Adrenal gland (tissue), 9 donors: ENCODE measurements at regions not wholly inside any gene's neighbourhood (a gene's known extent, or its start where the extent isn't known, plus 50 kb on each side); places are given as distances from the start of the nearest gene placed in this dataset.

Experiments
- DNase-seq, 7 donors: peaks; one replicate each; pipeline ENCODE4 v3.0.0-alpha.2; 2019 to 2020
- H3K27ac ChIP-seq, 5 donors: fragments of 200-600 bp; sonication (generic) in 4 of 5; 1 replicate in 3 of 5; 2 replicates in 2 of 5; pipeline versions ENCODE4 v1.5.1 to v1.8.0; 2016 to 2020; ENCODE audit warnings: mild to moderate bottlenecking in 1 of 5
- H3K27me3 ChIP-seq: fragments of 200-600 bp; 2 replicates; pipeline ENCODE4 v1.8.0; 2021
- H3K36me3 ChIP-seq, 2 donors: fragments of 200-600 bp; replicated peaks in 1 of 2; 1 replicate in 1 of 2; 2 replicates in 1 of 2; pipeline versions ENCODE4 v1.5.1 to v1.8.0; 2018 to 2022
- H3K4me1 ChIP-seq, 2 donors: fragments of 200-600 bp; replicated peaks in 1 of 2; 1 replicate in 1 of 2; 2 replicates in 1 of 2; pipeline versions ENCODE4 v1.5.1 to v1.8.0; 2018 to 2021
- H3K4me3 ChIP-seq, 4 donors: fragments of 200-600 bp; sonication (generic) in 3 of 4; one replicate each; pipeline ENCODE4 v1.5.1; 2016 to 2018
- H3K9me3 ChIP-seq, 3 donors: fragments of 200-600 bp; sonication (generic) in 1 of 3; replicated peaks in 1 of 3; 1 replicate in 2 of 3; 2 replicates in 1 of 3; pipeline versions ENCODE4 v1.5.1 to v1.8.0; 2016 to 2021
- POLR2A ChIP-seq, 2 donors: fragments of 450-650 bp; IDR thresholded peaks; one replicate each; pipeline ENCODE4 v1.6.1; 2017; ENCODE audit warnings: antibody characterized with exemption in 2 of 2, mild to moderate bottlenecking in 2 of 2, moderate library complexity in 1 of 2
- WGBS, 4 donors: extraction: QIAGEN DNeasy Blood & Tissue Kit in 2 of 4; methylation state at CpG; one replicate each; pipeline versions ENCODE4 v1.1.5 to v1.1.7; 2013 to 2017; 5-methylcytosine and 5-hydroxymethylcytosine counted together
- intact Hi-C, 2 donors: fragments of 100-400 bp; cut with DNase I; formaldehyde crosslinking; loops; one replicate each; pipeline versions ENCODE4 v1.14.1 to v1.15.0; 2022 to 2023
- TF ChIP-seq, protein P1 (sequence below), 6 experiments: fragments of 450-650 bp in 4 of 6; fragments of 200-600 bp in 2 of 6; sonication (generic) in 1 of 6; IDR thresholded peaks; 1 replicate in 5 of 6; 2 replicates in 1 of 6; pipeline versions ENCODE4 v1.5.1 to v1.8.0; 2016 to 2021; ENCODE audit warnings: antibody characterized with exemption in 6 of 6, mild to moderate bottlenecking in 2 of 6, moderate library complexity in 1 of 6
- donor health status: healthy with polysubstance abuse.
- donor health status: Bipolar disorder and iron deficiency.
- donor health status: DM: yes; HTN: yes; CAD: no.
- donor health status: DM: no; HTN: no; CAD: no.
- donor health status: DM: no; HTN: no; CAD: no.

DNA sequence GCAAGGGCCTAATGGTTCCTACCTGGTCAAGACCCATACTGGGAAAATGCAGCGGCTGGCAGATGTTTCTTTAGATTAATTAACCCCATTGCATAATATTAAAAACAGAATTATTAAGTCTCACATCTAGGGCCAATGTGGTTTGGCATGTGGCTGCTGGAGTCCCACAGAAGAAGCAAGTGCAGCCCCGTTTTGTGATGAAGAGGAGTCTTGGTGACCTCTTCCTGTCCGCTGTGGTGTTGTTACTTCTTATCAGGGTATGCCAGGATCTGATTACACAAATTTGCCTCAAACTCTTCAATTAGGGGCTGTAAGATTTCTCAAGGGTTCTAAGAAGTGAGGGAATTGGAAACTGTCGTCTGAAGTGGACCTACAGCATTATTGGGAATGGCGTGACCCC, 240.3 kb downstream of the SEC23IP start:
- no peaks in the 10 kb centered on the region for H3K27me3 ChIP-seq
- H3K4me3 ChIP-seq, result no peak overlapping the region
- no peaks in the 10 kb centered on the region for H3K4me1 ChIP-seq
- no peaks in the 10 kb centered on the region for H3K9me3 ChIP-seq
- no peak for TF ChIP-seq POLR2A (IDR thresholded peaks at IDR 0.05)
- TF ChIP-seq, protein P1, sequence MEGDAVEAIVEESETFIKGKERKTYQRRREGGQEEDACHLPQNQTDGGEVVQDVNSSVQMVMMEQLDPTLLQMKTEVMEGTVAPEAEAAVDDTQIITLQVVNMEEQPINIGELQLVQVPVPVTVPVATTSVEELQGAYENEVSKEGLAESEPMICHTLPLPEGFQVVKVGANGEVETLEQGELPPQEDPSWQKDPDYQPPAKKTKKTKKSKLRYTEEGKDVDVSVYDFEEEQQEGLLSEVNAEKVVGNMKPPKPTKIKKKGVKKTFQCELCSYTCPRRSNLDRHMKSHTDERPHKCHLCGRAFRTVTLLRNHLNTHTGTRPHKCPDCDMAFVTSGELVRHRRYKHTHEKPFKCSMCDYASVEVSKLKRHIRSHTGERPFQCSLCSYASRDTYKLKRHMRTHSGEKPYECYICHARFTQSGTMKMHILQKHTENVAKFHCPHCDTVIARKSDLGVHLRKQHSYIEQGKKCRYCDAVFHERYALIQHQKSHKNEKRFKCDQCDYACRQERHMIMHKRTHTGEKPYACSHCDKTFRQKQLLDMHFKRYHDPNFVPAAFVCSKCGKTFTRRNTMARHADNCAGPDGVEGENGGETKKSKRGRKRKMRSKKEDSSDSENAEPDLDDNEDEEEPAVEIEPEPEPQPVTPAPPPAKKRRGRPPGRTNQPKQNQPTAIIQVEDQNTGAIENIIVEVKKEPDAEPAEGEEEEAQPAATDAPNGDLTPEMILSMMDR (IDR thresholded peaks at IDR 0.05), result no peak
- DNase-seq, result no peak
- H3K27ac ChIP-seq, result no peak overlapping the region
- no peaks in the 10 kb centered on the region for H3K36me3 ChIP-seq
- intact Hi-C loops, result no loop called here
- 50 to 74% (median 69%) methylated on average over 5 of the region's 5 CpGs for WGBS, 4 donors

DNA sequence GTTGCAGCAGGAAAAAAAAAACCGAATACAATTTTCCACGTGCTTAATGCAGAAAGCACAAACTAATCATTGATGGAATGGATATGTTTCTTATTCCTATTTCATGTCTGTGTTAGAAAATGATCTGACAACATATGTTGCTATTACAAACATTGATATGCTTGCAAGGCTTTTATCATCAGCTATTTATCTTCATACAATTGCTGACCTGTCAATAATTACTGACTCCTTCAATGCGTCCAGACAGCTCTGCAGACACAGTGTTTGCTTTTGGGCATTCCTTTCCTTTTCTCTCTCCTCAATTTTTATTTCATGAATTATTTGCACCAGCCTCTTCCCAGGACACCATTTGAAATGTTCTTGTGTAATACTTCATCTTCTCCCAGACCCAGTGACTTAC, 246.2 kb downstream of the SEC23IP start:
- TF ChIP-seq, protein P1 (IDR thresholded peaks at IDR 0.05), result no peak
- no peak for TF ChIP-seq POLR2A (IDR thresholded peaks at IDR 0.05)
- no peak for DNase-seq
- Histone ChIP-seq H3K4me1 (no peaks in the 10 kb centered on the region), H3K27me3 (no peaks in the 10 kb centered on the region), H3K4me3 (no peak overlapping the region), H3K36me3 (no peaks in the 10 kb centered on the region), H3K27ac (no peak overlapping the region), H3K9me3 (no peaks in the 10 kb centered on the region)
- 74 to 84% (median 78%) methylated on average over 3 of the region's 3 CpGs for WGBS, 4 donors
- intact Hi-C loops, result no loop called here

DNA sequence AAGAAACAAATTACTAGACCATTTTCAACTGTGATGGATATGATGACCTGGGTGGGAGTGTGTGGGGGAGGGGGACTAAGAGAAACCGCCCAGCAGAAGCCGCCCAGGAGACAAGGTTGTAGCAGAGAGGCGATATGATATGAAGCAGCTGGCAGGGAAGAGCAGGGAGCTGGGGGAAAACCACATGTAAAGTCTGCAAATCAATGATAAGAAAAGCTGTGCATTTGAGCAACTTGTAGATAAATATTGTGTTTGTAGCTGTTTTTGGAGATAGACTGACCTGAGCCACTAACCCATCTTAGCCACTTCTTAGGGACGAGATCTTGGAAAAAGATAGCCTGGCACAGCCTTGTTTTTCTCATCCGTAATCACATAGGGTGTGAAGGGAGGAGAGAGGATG, 252.6 kb downstream of the SEC23IP start:
- intact Hi-C loops, result no loop called here
- no peak for DNase-seq
- 18 to 29% (median 23%) methylated on average over 5 of the region's 5 CpGs for WGBS, 4 donors

DNA sequence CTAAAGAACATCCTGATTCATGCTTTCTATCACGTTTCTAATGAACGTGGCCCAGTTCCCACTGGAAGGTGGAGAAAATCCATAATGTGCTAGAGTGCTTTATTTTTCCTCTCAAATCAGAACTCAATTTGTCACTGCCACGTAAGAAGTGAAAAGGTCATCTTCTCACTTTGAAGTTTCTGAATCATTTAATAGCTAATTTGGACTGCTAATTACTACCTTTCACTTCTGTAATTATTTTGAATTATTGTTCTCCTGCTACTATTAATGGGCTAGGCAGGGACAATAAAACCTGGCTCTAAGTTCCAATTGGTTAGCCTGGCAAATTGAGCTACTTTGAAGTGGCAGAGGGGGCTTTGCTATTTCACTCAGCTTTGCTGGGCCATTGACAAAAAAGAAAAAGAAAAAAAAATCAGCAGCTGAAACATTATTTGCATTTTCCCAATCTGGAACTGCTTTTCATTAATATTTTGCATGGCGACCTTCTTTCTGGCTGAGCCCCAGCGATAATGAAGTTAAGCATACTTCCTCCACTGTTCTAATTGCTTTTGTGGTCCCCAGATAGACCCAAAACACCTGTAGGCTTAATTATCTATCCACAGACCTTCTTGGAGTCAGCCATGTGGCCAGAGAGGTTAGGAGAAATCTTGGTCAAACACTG, 264.2 kb downstream of the SEC23IP start:
- TF ChIP-seq, protein P1 (IDR thresholded peaks at IDR 0.05), result no peak
- TF ChIP-seq POLR2A (IDR thresholded peaks at IDR 0.05), result no peak
- Histone ChIP-seq H3K27me3 (peaks cover 5% of the 10 kb centered on the region), H3K27ac (no peak overlapping the region), H3K4me1 (no peaks in the 10 kb centered on the region), H3K9me3 (no peaks in the 10 kb centered on the region), H3K4me3 (no peak overlapping the region), H3K36me3 (no peaks in the 10 kb centered on the region)
- DNase-seq, result no peak
- 57 to 68% (median 65%) methylated on average over 5 of the region's 5 CpGs for WGBS, 4 donors
- intact Hi-C loops, result no loop called here

More for the DNA sequence above, 252.6 kb downstream of the SEC23IP start:
- Histone ChIP-seq H3K36me3 (no peaks in the 10 kb centered on the region), H3K27me3 (no peaks in the 10 kb centered on the region), H3K9me3 (no peaks in the 10 kb centered on the region), H3K4me3 (no peak overlapping the region), H3K4me1 (no peaks in the 10 kb centered on the region), H3K27ac (no peak overlapping the region)
- TF ChIP-seq, protein P1 (IDR thresholded peaks at IDR 0.05), result no peak
- no peak for TF ChIP-seq POLR2A (IDR thresholded peaks at IDR 0.05)
